WTC11 (cell line): ENCODE measurements at regions not wholly inside any gene's neighbourhood (a gene's known extent, or its start where the extent isn't known, plus 50 kb on each side); places are given as distances from the start of the nearest gene placed in this dataset.
A peak's percentile ranks its signal among the peaks of the same experiment; 100 is the strongest.

ENCODE experiments used
- ATAC-seq: fragments of 200-7000 bp; cut with Tn5 transposase; 2 replicates; pipeline ENCODE4 v1.10.0; 2021; ENCODE audit warnings: mild to moderate bottlenecking, moderate library complexity
- CTCF ChIA-PET: fragments of 300-600 bp; sonication (Branson Sonifier 250); formaldehyde crosslinking; loops from one replicate; lab custom pipeline; 2021; ENCODE audit warnings: antibody characterized with exemption; lab: Charles Lee
- POLR2A ChIA-PET: fragments of 350-600 bp; sonication (Branson Sonifier 250); formaldehyde crosslinking; loops from one replicate; lab custom pipeline; 2021; ENCODE audit warnings: antibody characterized with exemption; lab: Charles Lee
- DNase-seq: peaks from one replicate; pipeline ENCODE4 v3.0.0; 2021; ENCODE audit warnings: low spot score
- H3K27ac Mint-ChIP-seq: 2 replicates; pipeline ENCODE4 v1.8.0; 2021; ENCODE audit warnings: mixed read lengths
- H3K27me3 Mint-ChIP-seq: 2 replicates; pipeline ENCODE4 v1.8.0; 2021; ENCODE audit warnings: low read depth, mild to moderate bottlenecking, moderate library complexity, mixed read lengths
- H3K36me3 Mint-ChIP-seq: 2 replicates; pipeline ENCODE4 v1.8.0; 2021; ENCODE audit warnings: mixed read lengths
- H3K4me1 Mint-ChIP-seq: 2 replicates; pipeline ENCODE4 v1.8.0; 2022; ENCODE audit warnings: mixed read lengths
- H3K4me3 Mint-ChIP-seq: 2 replicates; pipeline ENCODE4 v1.8.0; 2021; ENCODE audit warnings: mild to moderate bottlenecking, moderate library complexity, mixed read lengths
- H3K9me3 Mint-ChIP-seq: 2 replicates; pipeline ENCODE4 v1.8.0; 2021; ENCODE audit warnings: mixed read lengths
- CREB1 ChIP-seq: sonication (generic); formaldehyde crosslinking; IDR thresholded peaks from 2 replicates; pipeline ENCODE4 v1.8.0; 2023; ENCODE audit warnings: mild to moderate bottlenecking, missing genetic modification reagents
- GABPB1 ChIP-seq: sonication (generic); formaldehyde crosslinking; IDR thresholded peaks from 2 replicates; pipeline ENCODE4 v1.8.1; 2023; ENCODE audit warnings: mild to moderate bottlenecking, missing genetic modification reagents
- HMGA2 ChIP-seq: fragments of 250-450 bp; sonication (Bioruptor Pico); IDR thresholded peaks from 2 replicates; pipeline ENCODE4 v1.4.0; 2021; ENCODE audit warnings: mild to moderate bottlenecking, moderate library complexity
- JUN ChIP-seq: sonication (generic); formaldehyde crosslinking; IDR thresholded peaks from 2 replicates; pipeline ENCODE4 v1.8.0; 2023; ENCODE audit warnings: mild to moderate bottlenecking, missing genetic modification reagents
- NFE2L1 ChIP-seq: sonication (generic); formaldehyde crosslinking; IDR thresholded peaks from 2 replicates; pipeline ENCODE4 v1.8.1; 2023; ENCODE audit warnings: missing genetic modification reagents
- NR3C1 ChIP-seq: sonication (generic); formaldehyde crosslinking; conservative IDR thresholded peaks from 2 replicates; pipeline ENCODE4 v1.8.1; 2023; ENCODE audit warnings: low read depth, mild to moderate bottlenecking, missing genetic modification reagents
- ZNF138 ChIP-seq: sonication (generic); formaldehyde crosslinking; conservative IDR thresholded peaks from 2 replicates; pipeline ENCODE4 v1.8.1; 2022; ENCODE audit warnings: mild to moderate bottlenecking, moderate library complexity, missing genetic modification reagents
- ZNF219 ChIP-seq: sonication (generic); formaldehyde crosslinking; IDR thresholded peaks from 2 replicates; pipeline ENCODE4 v1.8.0; 2023; ENCODE audit warnings: missing genetic modification reagents, mild to moderate bottlenecking, borderline replicate concordance
- ZNF671 ChIP-seq: fragments of 250-450 bp; sonication (Bioruptor Pico); IDR thresholded peaks from 2 replicates; pipeline ENCODE4 v1.8.0; 2021; ENCODE audit warnings: mild to moderate bottlenecking
- TF ChIP-seq, protein P1 (sequence below): fragments of 250-450 bp; sonication (Bioruptor Pico); IDR thresholded peaks from 2 replicates; pipeline ENCODE4 v2.1.2; 2022; ENCODE audit warnings: mild to moderate bottlenecking, moderate library complexity
- TF ChIP-seq, protein P2 (sequence below): fragments of 200-600 bp; IDR thresholded peaks from 2 replicates; pipeline ENCODE4 v1.8.0; 2022; ENCODE audit warnings: antibody characterized with exemption
- TF ChIP-seq, protein P3 (sequence below): sonication (generic); formaldehyde crosslinking; IDR thresholded peaks from 2 replicates; pipeline ENCODE4 v1.8.1; 2022; ENCODE audit warnings: low read depth, mild to moderate bottlenecking, moderate library complexity, missing genetic modification reagents, borderline replicate concordance
- TF ChIP-seq, protein P4 (sequence below): sonication (generic); formaldehyde crosslinking; IDR thresholded peaks from 2 replicates; pipeline ENCODE4 v1.8.0; 2023; ENCODE audit warnings: missing genetic modification reagents
- TF ChIP-seq, protein P5 (sequence below): sonication (generic); formaldehyde crosslinking; conservative IDR thresholded peaks from 2 replicates; pipeline ENCODE4 v1.8.1; 2022; ENCODE audit warnings: mild to moderate bottlenecking, missing genetic modification reagents
- TF ChIP-seq, protein P6 (sequence below): sonication (generic); formaldehyde crosslinking; IDR thresholded peaks from 2 replicates; pipeline ENCODE4 v1.8.1; 2023; ENCODE audit warnings: mild to moderate bottlenecking, missing genetic modification reagents, borderline replicate concordance

DNA sequence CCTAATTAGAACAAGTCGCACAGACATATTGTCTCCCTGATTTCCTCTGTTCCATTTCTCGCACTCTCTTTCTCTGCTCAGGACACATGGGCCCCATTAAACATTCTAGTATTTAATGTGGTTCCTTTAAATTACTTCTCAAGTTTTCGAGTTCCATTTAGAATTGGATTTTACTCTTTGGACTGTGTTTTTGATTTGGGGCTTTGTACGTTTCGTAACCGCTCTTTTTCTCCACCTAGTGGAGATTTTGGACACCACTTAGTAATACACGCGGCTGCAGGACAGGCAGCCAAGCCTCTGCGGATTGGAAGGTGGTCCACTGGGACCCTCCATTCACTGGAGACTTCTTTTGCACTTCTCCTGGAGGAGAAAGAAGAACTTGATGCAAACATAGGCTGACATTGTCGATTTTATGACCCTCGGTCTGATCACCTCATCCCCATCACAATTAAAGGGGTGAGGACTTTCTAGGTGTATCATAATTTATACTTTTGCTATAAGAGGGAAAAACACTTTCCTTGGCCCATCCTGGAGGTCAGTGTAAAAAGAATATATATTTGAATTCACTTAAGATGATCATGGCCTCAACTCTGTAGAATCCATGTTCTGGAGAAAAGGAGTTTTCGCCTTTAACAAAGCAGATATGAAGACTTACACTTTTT, 85.7 kb downstream of the NOG start:
- no peak for DNase-seq
- ChIA-PET CTCF (interaction anchor here (0.6 to 3.1 kb wide), 20 partner anchors 14 to 293 kb away, joined by 3 to 47 read pairs (median 3); partner anchors contain the start of gene NOG), POLR2A (no interaction called here)
- H3K9me3 Mint-ChIP-seq, result no peaks in the 10 kb centered on the region
- ATAC-seq, result peak; percentile 75
- no peaks in the 10 kb centered on the region for H3K36me3 Mint-ChIP-seq
- H3K4me1 Mint-ChIP-seq, result peaks cover 9% of the 10 kb centered on the region
- peak overlapping the region; percentile 85 for H3K4me3 Mint-ChIP-seq
- H3K27me3 Mint-ChIP-seq, result no peaks in the 10 kb centered on the region; the same call in 1 of the 2 replicates
- TF ChIP-seq NR3C1 (CRISPR knock-in tag) (no peak), CREB1 (no peak), NFE2L1 (CRISPR knock-in tag) (no peak), ZNF671 (CRISPR knock-in tag) (no peak)
- TF ChIP-seq, protein P1, sequence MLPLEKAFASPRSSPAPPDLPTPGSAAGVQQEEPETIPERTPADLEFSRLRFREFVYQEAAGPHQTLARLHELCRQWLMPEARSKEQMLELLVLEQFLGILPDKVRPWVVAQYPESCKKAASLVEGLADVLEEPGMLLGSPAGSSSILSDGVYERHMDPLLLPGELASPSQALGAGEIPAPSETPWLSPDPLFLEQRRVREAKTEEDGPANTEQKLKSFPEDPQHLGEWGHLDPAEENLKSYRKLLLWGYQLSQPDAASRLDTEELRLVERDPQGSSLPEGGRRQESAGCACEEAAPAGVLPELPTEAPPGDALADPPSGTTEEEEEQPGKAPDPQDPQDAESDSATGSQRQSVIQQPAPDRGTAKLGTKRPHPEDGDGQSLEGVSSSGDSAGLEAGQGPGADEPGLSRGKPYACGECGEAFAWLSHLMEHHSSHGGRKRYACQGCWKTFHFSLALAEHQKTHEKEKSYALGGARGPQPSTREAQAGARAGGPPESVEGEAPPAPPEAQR, result no peak
- TF ChIP-seq, protein P2, sequence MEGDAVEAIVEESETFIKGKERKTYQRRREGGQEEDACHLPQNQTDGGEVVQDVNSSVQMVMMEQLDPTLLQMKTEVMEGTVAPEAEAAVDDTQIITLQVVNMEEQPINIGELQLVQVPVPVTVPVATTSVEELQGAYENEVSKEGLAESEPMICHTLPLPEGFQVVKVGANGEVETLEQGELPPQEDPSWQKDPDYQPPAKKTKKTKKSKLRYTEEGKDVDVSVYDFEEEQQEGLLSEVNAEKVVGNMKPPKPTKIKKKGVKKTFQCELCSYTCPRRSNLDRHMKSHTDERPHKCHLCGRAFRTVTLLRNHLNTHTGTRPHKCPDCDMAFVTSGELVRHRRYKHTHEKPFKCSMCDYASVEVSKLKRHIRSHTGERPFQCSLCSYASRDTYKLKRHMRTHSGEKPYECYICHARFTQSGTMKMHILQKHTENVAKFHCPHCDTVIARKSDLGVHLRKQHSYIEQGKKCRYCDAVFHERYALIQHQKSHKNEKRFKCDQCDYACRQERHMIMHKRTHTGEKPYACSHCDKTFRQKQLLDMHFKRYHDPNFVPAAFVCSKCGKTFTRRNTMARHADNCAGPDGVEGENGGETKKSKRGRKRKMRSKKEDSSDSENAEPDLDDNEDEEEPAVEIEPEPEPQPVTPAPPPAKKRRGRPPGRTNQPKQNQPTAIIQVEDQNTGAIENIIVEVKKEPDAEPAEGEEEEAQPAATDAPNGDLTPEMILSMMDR, result peak; percentile 41; the same call in 1 of the 2 replicates
- TF ChIP-seq, protein P3, sequence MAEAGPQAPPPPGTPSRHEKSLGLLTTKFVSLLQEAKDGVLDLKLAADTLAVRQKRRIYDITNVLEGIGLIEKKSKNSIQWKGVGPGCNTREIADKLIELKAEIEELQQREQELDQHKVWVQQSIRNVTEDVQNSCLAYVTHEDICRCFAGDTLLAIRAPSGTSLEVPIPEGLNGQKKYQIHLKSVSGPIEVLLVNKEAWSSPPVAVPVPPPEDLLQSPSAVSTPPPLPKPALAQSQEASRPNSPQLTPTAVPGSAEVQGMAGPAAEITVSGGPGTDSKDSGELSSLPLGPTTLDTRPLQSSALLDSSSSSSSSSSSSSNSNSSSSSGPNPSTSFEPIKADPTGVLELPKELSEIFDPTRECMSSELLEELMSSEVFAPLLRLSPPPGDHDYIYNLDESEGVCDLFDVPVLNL (CRISPR knock-in tag), result no peak
- H3K27ac Mint-ChIP-seq, result no peak overlapping the region

DNA sequence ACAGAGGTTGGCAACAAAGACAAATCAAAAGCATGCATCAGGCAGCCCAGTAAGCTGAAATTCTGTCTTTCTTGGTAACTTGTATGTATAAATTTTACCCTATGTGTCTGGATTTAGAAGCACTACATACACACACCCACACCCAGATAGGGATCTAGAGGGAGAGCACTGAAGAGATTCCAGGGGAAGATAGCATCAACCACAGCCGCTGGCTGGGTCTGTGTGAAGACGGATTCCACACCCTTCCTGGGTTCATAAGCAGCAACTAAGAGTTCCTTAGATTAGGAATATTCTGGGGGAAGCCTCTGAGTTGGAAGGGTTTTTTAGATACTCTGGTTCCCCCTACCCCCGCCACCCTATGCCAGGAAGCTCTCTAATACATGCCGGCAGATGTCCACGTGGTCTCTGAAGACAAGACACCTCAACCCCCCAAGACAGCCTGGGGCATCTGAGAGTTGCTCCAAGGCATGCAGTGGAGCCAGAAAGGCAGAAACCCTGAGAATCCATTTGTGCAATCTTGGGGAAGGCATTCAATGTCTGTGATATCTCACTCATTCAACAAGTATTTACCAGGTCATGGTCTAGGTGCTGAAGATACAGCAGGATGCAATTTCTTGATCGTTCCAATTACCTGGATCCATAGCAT, 86.4 kb downstream of the NOG start:
- no peak for ATAC-seq
- no peaks in the 10 kb centered on the region for H3K36me3 Mint-ChIP-seq
- H3K27ac Mint-ChIP-seq, result no peak overlapping the region
- H3K4me3 Mint-ChIP-seq, result no peak overlapping the region
- H3K9me3 Mint-ChIP-seq, result no peaks in the 10 kb centered on the region
- no peaks in the 10 kb centered on the region; the same call in 1 of the 2 replicates for H3K27me3 Mint-ChIP-seq
- DNase-seq, result no peak
- ChIA-PET CTCF (interaction anchor here (1.0 to 1.2 kb wide), 3 partner anchors 24 to 180 kb away, joined by 3 to 5 read pairs (median 5); no protein-coding TSS in a partner anchor), POLR2A (no interaction called here)
- TF ChIP-seq, protein P4, sequence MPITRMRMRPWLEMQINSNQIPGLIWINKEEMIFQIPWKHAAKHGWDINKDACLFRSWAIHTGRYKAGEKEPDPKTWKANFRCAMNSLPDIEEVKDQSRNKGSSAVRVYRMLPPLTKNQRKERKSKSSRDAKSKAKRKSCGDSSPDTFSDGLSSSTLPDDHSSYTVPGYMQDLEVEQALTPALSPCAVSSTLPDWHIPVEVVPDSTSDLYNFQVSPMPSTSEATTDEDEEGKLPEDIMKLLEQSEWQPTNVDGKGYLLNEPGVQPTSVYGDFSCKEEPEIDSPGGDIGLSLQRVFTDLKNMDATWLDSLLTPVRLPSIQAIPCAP (CRISPR knock-in tag), result no peak
- no peak for TF ChIP-seq ZNF219 (CRISPR knock-in tag)
- no peak for TF ChIP-seq JUN (CRISPR knock-in tag)
- peaks cover 9% of the 10 kb centered on the region for H3K4me1 Mint-ChIP-seq

DNA sequence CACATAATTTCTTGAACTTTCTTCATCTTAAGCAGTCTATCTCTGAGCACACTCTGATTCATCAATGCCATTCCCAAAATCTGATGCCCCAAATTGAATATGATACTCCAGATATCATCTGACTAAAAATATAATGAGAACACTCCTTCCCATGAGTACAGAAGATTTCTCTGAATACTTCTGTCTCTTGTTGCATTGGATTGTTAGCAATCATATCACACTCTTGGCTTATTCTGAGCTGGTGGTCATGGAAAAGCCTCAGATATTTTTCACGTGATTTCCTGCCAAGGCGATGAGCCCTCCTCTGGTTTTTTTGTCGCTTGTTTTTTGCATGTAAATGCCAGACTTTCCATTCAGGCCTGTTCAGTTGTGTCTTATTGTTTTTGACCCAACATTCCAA, 87.2 kb downstream of the NOG start:
- H3K27me3 Mint-ChIP-seq, result no peaks in the 10 kb centered on the region; the same call in 1 of the 2 replicates
- ATAC-seq (no peak), DNase-seq (no peak)
- no peaks in the 10 kb centered on the region for H3K36me3 Mint-ChIP-seq
- CTCF ChIA-PET, result interaction anchor here (1.0 to 1.2 kb wide), 3 partner anchors 24 to 181 kb away, joined by 3 to 5 read pairs (median 5); no protein-coding TSS in a partner anchor
- H3K4me1 Mint-ChIP-seq, result peaks cover 9% of the 10 kb centered on the region
- H3K27ac Mint-ChIP-seq, result no peak overlapping the region
- POLR2A ChIA-PET, result no interaction called here
- H3K9me3 Mint-ChIP-seq, result no peaks in the 10 kb centered on the region
- H3K4me3 Mint-ChIP-seq, result no peak overlapping the region
- TF ChIP-seq HMGA2 (CRISPR knock-in tag), result no peak
- TF ChIP-seq, protein P5, sequence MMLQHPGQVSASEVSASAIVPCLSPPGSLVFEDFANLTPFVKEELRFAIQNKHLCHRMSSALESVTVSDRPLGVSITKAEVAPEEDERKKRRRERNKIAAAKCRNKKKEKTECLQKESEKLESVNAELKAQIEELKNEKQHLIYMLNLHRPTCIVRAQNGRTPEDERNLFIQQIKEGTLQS, result no peak
- no peak for TF ChIP-seq NR3C1 (CRISPR knock-in tag)
- no peak for TF ChIP-seq GABPB1 (CRISPR knock-in tag)
- TF ChIP-seq, protein P6, sequence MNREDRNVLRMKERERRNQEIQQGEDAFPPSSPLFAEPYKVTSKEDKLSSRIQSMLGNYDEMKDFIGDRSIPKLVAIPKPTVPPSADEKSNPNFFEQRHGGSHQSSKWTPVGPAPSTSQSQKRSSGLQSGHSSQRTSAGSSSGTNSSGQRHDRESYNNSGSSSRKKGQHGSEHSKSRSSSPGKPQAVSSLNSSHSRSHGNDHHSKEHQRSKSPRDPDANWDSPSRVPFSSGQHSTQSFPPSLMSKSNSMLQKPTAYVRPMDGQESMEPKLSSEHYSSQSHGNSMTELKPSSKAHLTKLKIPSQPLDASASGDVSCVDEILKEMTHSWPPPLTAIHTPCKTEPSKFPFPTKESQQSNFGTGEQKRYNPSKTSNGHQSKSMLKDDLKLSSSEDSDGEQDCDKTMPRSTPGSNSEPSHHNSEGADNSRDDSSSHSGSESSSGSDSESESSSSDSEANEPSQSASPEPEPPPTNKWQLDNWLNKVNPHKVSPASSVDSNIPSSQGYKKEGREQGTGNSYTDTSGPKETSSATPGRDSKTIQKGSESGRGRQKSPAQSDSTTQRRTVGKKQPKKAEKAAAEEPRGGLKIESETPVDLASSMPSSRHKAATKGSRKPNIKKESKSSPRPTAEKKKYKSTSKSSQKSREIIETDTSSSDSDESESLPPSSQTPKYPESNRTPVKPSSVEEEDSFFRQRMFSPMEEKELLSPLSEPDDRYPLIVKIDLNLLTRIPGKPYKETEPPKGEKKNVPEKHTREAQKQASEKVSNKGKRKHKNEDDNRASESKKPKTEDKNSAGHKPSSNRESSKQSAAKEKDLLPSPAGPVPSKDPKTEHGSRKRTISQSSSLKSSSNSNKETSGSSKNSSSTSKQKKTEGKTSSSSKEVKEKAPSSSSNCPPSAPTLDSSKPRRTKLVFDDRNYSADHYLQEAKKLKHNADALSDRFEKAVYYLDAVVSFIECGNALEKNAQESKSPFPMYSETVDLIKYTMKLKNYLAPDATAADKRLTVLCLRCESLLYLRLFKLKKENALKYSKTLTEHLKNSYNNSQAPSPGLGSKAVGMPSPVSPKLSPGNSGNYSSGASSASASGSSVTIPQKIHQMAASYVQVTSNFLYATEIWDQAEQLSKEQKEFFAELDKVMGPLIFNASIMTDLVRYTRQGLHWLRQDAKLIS (CRISPR knock-in tag), result no peak
- TF ChIP-seq, protein P3 (CRISPR knock-in tag), result no peak
- TF ChIP-seq, protein P4 (CRISPR knock-in tag), result no peak
- no peak for TF ChIP-seq ZNF219 (CRISPR knock-in tag)
- TF ChIP-seq ZNF138 (CRISPR knock-in tag), result no peak
